ENCODE measurements at regions not wholly inside any gene's neighbourhood (a gene's known extent, or its start where the extent isn't known, plus 50 kb on each side); places are given as distances from the start of the nearest gene placed in this dataset.

- Histone ChIP-seq H3K27ac (replicated peaks) (no peak overlapping the region), H3K27me3 (ENCODE audit: low read depth) (no peaks in the 10 kb centered on the region), H3K9me3 (replicated peaks) (no peaks in the 10 kb centered on the region), H3K4me1 (no peaks in the 10 kb centered on the region), H3K4me3 (no peak overlapping the region), H3K36me3 (no peaks in the 10 kb centered on the region)
- no peak for DNase-seq
- intact Hi-C loops (cut with micrococcal nuclease) = no loop called here
- TF ChIP-seq, protein P1, sequence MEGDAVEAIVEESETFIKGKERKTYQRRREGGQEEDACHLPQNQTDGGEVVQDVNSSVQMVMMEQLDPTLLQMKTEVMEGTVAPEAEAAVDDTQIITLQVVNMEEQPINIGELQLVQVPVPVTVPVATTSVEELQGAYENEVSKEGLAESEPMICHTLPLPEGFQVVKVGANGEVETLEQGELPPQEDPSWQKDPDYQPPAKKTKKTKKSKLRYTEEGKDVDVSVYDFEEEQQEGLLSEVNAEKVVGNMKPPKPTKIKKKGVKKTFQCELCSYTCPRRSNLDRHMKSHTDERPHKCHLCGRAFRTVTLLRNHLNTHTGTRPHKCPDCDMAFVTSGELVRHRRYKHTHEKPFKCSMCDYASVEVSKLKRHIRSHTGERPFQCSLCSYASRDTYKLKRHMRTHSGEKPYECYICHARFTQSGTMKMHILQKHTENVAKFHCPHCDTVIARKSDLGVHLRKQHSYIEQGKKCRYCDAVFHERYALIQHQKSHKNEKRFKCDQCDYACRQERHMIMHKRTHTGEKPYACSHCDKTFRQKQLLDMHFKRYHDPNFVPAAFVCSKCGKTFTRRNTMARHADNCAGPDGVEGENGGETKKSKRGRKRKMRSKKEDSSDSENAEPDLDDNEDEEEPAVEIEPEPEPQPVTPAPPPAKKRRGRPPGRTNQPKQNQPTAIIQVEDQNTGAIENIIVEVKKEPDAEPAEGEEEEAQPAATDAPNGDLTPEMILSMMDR (IDR thresholded peaks at IDR 0.05; ENCODE audit: borderline replicate concordance) = no peak
These were observed 95.0 kb upstream of the MROH9 start for GRCh38 chr1:170840371-170840770.

DNA sequence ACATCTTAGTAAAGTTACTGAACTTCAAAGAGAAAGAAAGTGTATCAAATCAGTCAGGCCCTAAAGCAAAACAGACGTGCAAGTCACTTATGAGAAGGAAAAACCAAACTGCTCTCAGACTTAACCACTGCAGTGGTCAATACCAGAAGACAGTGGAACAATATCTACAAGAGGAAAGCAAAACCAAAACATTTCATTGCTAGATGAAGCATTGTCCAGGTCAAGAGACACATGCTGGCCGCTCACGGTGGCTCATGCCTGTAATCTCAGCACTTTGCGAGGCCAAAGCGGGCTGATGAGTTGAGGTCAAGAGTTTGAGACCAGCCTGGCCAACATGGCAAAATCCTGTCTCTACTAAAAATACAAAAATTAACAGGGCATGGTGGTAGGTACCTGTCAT lies 82.0 kb upstream of the MROH9 start:
- no peaks in the 10 kb centered on the region for H3K27me3 ChIP-seq (ENCODE audit: low read depth)
- intact Hi-C loops (cut with micrococcal nuclease) = no loop called here
- TF ChIP-seq, protein P1 (IDR thresholded peaks at IDR 0.05; ENCODE audit: borderline replicate concordance) = no peak

DNA sequence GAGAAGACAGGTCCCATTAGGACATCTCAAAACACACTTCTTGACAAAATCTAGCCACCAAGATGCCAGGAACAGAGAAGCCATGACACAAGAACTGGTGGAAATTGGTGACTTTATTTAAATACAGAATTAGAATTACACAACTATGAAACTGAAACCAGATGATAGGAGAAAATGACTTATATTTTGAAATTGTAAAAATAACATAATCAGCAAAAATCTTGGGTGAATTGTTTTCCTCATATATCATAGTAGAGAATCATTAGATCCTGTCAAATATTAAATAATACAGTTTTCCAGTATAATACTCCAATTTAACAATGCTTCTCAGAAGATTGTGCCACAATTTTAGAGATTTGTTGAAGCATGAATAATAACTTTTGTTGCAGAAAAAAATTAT lies 81.5 kb upstream of the MROH9 start:
- Histone ChIP-seq H3K9me3 (replicated peaks) (no peaks in the 10 kb centered on the region), H3K27ac (replicated peaks) (no peak overlapping the region), H3K27me3 (ENCODE audit: low read depth) (no peaks in the 10 kb centered on the region), H3K36me3 (no peaks in the 10 kb centered on the region), H3K4me1 (no peaks in the 10 kb centered on the region), H3K4me3 (no peak overlapping the region)
- intact Hi-C loops (cut with micrococcal nuclease) = no loop called here
- DNase-seq = no peak
- TF ChIP-seq, protein P1 (IDR thresholded peaks at IDR 0.05; ENCODE audit: borderline replicate concordance) = no peak

More for the DNA sequence above, 82.0 kb upstream of the MROH9 start:
- H3K27ac ChIP-seq (replicated peaks) = no peak overlapping the region
- no peaks in the 10 kb centered on the region for H3K4me1 ChIP-seq
- no peaks in the 10 kb centered on the region for H3K9me3 ChIP-seq (replicated peaks)
- H3K4me3 ChIP-seq = no peak overlapping the region
- H3K36me3 ChIP-seq = no peaks in the 10 kb centered on the region
- DNase-seq = no peak

GRCh38 chr1:170854677-170855076 lies 80.7 kb upstream of the MROH9 start:
- Histone ChIP-seq H3K4me3 (no peak overlapping the region), H3K27me3 (ENCODE audit: low read depth) (no peaks in the 10 kb centered on the region), H3K4me1 (no peaks in the 10 kb centered on the region), H3K36me3 (no peaks in the 10 kb centered on the region), H3K9me3 (replicated peaks) (no peaks in the 10 kb centered on the region), H3K27ac (replicated peaks) (no peak overlapping the region)
- no peak for DNase-seq
- TF ChIP-seq, protein P1 (IDR thresholded peaks at IDR 0.05; ENCODE audit: borderline replicate concordance) = no peak
- intact Hi-C loops (cut with micrococcal nuclease) = no loop called here

DNA sequence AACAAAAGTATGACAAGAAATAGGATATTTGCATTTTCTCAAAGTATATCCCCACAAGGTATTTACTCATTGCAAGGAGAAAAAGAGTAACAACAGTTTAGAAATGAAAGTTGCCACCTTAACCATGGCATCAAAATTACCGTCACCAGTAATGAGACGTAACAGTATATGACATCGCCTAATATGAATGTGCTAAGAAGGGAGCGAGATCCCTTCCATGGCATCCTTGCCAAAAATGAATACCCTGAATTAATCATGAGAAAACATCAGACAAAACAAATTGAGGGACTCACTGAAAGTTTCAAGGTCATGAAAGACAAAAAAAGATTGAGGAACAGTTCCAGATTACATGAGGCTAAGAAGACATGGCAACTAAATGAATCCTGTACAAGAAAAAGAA lies 78.9 kb upstream of the MROH9 start:
- no peaks in the 10 kb centered on the region for H3K4me1 ChIP-seq
- TF ChIP-seq, protein P1 (IDR thresholded peaks at IDR 0.05; ENCODE audit: borderline replicate concordance) = no peak
- no peak for DNase-seq
- H3K9me3 ChIP-seq (replicated peaks) = no peaks in the 10 kb centered on the region
- intact Hi-C loops (cut with micrococcal nuclease) = no loop called here
- no peaks in the 10 kb centered on the region for H3K36me3 ChIP-seq
- H3K27ac ChIP-seq (replicated peaks) = no peak overlapping the region
- no peak overlapping the region for H3K4me3 ChIP-seq
- no peaks in the 10 kb centered on the region for H3K27me3 ChIP-seq (ENCODE audit: low read depth)

DNA sequence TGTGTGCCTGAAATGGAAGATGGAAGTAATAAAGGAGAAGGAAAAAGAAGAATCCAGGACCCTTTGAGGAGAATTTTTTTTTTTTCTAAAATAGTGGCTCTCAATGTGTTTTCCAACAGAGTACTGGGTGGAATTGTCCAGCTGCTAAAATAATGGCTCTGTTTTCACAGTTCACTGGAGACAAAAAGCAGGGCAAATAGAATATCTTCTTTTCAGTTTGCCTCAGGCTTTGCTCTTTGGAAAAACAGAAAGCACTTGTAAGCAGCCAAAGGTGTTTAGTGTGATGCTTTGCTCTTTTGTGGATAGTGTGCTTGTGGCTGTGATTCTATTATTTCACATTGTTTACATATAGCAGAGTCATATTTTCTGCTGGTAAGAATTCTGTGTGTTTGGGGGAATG lies 77.4 kb upstream of the MROH9 start:
- Histone ChIP-seq H3K9me3 (replicated peaks) (no peaks in the 10 kb centered on the region), H3K4me3 (no peak overlapping the region), H3K36me3 (no peaks in the 10 kb centered on the region), H3K4me1 (no peaks in the 10 kb centered on the region), H3K27ac (replicated peaks) (no peak overlapping the region), H3K27me3 (ENCODE audit: low read depth) (no peaks in the 10 kb centered on the region)
- TF ChIP-seq, protein P1 (IDR thresholded peaks at IDR 0.05; ENCODE audit: borderline replicate concordance) = no peak
- intact Hi-C loops (cut with micrococcal nuclease) = no loop called here
- DNase-seq = no peak
